ENCODE measurements at regions not wholly inside any gene's neighbourhood (a gene's known extent, or its start where the extent isn't known, plus 50 kb on each side); places are given as distances from the start of the nearest gene placed in this dataset.

DNA sequence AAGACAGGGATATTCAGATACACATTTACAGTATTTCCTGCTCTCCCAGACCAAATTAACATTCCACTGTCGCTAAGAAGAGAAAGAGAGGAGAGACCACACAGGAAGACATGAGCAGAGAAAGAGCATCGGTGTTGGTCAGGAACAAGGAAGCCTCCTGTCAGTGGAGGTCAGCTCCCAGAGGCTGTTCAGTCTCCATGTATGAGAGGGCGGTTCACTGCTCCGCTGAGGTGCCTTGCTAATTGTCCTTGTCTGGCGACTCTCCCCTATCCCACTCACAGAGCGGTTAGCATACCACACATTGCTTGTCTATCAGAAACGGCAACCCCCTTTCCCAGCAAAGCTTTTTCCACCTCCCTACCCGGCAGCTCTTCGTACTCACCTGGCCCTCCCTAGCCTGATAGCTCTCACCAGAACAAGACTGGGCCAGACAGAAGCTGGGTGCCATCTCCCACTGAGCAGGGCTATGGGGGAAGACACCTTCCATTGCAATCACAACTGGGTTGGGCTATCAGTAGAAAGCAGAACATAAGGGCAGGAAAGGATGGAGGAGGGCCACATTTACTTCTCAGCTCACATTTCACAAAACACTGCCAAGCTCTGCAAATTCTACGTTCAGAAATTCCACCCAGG lies 58.6 kb upstream of the LMNB1 start:
- peaks cover 2% of the 10 kb centered on the region for H3K4me1 Mint-ChIP-seq (ENCODE audit: low read depth)
- DNase-seq = no peak
- H3K9me3 Mint-ChIP-seq = no peaks in the 10 kb centered on the region
- H3K27ac Mint-ChIP-seq = no peak overlapping the region
- H3K27me3 Mint-ChIP-seq = no peaks in the 10 kb centered on the region
- H3K4me3 Mint-ChIP-seq = no peak overlapping the region
- no peaks in the 10 kb centered on the region for H3K36me3 Mint-ChIP-seq (ENCODE audit: low read depth)

DNA sequence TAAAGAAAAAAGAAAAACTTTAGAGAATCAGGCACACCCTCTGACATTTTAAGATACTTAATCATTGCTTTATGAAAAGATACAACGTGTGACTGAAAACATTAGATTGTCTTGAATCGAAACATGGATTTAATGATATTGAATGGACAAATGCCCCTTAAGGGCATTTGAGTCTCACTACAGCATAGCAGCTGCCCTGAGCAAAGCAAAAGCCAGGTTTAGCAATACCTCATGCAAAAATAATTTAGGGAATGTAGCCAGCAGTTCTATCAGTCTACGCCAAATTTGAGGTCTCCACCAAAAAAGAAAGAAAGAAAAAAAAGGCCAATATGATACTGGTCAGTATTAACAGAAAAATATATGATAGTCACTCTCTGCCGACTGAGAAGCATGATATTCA lies 56.6 kb upstream of the LMNB1 start:
- Mint-ChIP-seq H3K4me3 (no peak overlapping the region), H3K36me3 (ENCODE audit: low read depth) (no peaks in the 10 kb centered on the region), H3K27ac (no peak overlapping the region), H3K4me1 (ENCODE audit: low read depth) (peaks cover 2% of the 10 kb centered on the region), H3K27me3 (no peaks in the 10 kb centered on the region), H3K9me3 (no peaks in the 10 kb centered on the region)
- no peak for DNase-seq

DNA sequence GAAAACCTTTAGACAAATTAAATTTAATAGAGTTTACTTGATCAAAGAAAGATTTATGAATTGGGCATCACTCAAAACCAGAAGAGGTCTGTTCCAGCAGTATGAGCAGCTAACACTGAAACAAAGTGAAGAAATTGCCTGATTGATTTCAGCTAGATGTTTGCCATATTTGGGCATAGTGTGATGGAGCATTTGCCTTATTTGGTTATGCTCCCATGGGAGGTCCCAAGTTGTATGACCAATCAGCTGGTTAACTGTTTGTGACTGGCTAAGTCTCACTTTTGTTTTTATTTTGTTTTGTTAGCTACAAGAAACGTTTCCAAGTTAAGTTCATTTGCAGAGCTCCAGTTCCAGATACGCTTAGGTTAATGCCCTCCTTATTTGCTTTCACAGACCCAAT lies 53.3 kb upstream of the LMNB1 start:
- no peak for DNase-seq
- Mint-ChIP-seq H3K9me3 (no peaks in the 10 kb centered on the region), H3K27me3 (no peaks in the 10 kb centered on the region), H3K4me1 (ENCODE audit: low read depth) (no peaks in the 10 kb centered on the region), H3K36me3 (ENCODE audit: low read depth) (no peaks in the 10 kb centered on the region), H3K27ac (no peak overlapping the region), H3K4me3 (no peak overlapping the region)
